Subcutaneous abdominal adipose tissue (tissue), 5 donors: ENCODE measurements at regions not wholly inside any gene's neighbourhood (a gene's known extent, or its start where the extent isn't known, plus 50 kb on each side); places are given as distances from the start of the nearest gene placed in this dataset.

Experiments
- H3K27ac ChIP-seq: one replicate; pipeline ENCODE4 v1.7.0; 2013; ENCODE audit warnings: low read depth, mild to moderate bottlenecking, inconsistent platforms, low read length, moderate library complexity
- H3K27me3 ChIP-seq, 5 donors: one replicate each; pipeline ENCODE4 v1.7.0; 2013; ENCODE audit warnings: low read length in 5 of 5, inconsistent platforms in 1 of 5; ENCODE audit not compliant: control insufficient read depth in 5 of 5, insufficient read depth in 4 of 5
- H3K36me3 ChIP-seq, 5 donors: one replicate each; pipeline ENCODE4 v1.7.0; 2013; ENCODE audit warnings: low read length in 5 of 5; ENCODE audit not compliant: control insufficient read depth in 5 of 5, insufficient read depth in 5 of 5
- H3K4me1 ChIP-seq, 5 donors: one replicate each; pipeline ENCODE4 v1.7.0; 2013; ENCODE audit warnings: low read length in 5 of 5, mild to moderate bottlenecking in 3 of 5, moderate library complexity in 1 of 5; ENCODE audit not compliant: control insufficient read depth in 5 of 5, insufficient read depth in 5 of 5
- H3K4me3 ChIP-seq, 5 donors: one replicate each; pipeline ENCODE4 v1.7.0; 2013; ENCODE audit warnings: low read length in 5 of 5, low read depth in 1 of 5
- H3K9ac ChIP-seq, 5 donors: one replicate each; pipeline ENCODE4 v1.7.0; 2013; ENCODE audit warnings: low read length in 5 of 5, mild to moderate bottlenecking in 4 of 5, moderate library complexity in 3 of 5
- H3K9me3 ChIP-seq, 5 donors: one replicate each; pipeline ENCODE4 v1.7.0; 2013; ENCODE audit warnings: low read length in 5 of 5; ENCODE audit not compliant: control insufficient read depth in 5 of 5
- donor health status: healthy.
- donor health status: healthy.
- donor health status: healthy.
- donor health status: healthy.
- donor health status: healthy.

- no peak overlapping the region for H3K4me3 ChIP-seq
- no peaks in the 10 kb centered on the region for H3K27me3 ChIP-seq
- no peaks in the 10 kb centered on the region for H3K9me3 ChIP-seq
- H3K36me3 ChIP-seq = no peaks in the 10 kb centered on the region
- no peak overlapping the region for H3K9ac ChIP-seq
- H3K4me1 ChIP-seq = peaks cover 4 to 22% (median 14%) of the 10 kb centered on the region in 5 donors
- H3K27ac ChIP-seq = no peak overlapping the region
Observed at GRCh38 chr6:4464638-4465037, 311.6 kb upstream of the CDYL start.

DNA sequence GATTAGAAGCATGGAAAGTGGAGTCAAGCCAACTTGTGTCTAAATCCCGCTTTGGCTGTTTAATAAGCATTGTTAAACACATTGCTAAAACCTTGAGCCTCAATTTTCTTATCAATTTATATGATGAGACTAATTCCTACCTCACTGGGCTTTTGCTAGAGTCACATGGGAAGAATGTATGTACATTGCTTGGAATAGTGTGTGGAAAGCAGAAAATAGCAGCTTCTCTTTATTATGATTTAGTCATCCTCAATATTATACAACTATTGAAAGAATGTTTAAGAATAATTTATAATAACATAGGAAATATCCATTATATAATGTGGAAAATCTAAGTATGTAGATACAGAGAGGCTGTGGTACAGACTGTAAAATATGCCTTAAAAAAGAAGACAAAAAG is 313.0 kb upstream of the CDYL start:
- Histone ChIP-seq H3K27me3 (no peaks in the 10 kb centered on the region), H3K9me3 (no peaks in the 10 kb centered on the region), H3K36me3 (no peaks in the 10 kb centered on the region), H3K27ac (no peak overlapping the region), H3K9ac (no peak overlapping the region), H3K4me3 (no peak overlapping the region), H3K4me1 (peaks cover 4 to 27% (median 20%) of the 10 kb centered on the region in 5 donors)

GRCh38 chr6:4460586-4461475 is 315.4 kb upstream of the CDYL start:
- Histone ChIP-seq H3K9ac (peak overlapping the region in 2 of 5 donors; percentile 3 to 27), H3K36me3 (no peaks in the 10 kb centered on the region), H3K27ac (peak overlapping the region; percentile 75), H3K27me3 (no peaks in the 10 kb centered on the region), H3K4me3 (peak overlapping the region; percentile 8 to 64 (median 25)), H3K4me1 (peaks cover 4 to 23% (median 17%) of the 10 kb centered on the region in 5 donors), H3K9me3 (peaks cover 0 to 4% (median 0%) of the 10 kb centered on the region in 5 donors)

GRCh38 chr6:4459996-4460395 is 316.2 kb upstream of the CDYL start:
- Histone ChIP-seq H3K9ac (peak overlapping the region in 2 of 5 donors; percentile 3 to 27), H3K9me3 (peaks cover 0 to 5% (median 0%) of the 10 kb centered on the region in 5 donors), H3K36me3 (no peaks in the 10 kb centered on the region), H3K27ac (peak overlapping the region; percentile 75), H3K27me3 (no peaks in the 10 kb centered on the region), H3K4me3 (no peak overlapping the region), H3K4me1 (peaks cover 4 to 23% (median 17%) of the 10 kb centered on the region in 5 donors)

DNA sequence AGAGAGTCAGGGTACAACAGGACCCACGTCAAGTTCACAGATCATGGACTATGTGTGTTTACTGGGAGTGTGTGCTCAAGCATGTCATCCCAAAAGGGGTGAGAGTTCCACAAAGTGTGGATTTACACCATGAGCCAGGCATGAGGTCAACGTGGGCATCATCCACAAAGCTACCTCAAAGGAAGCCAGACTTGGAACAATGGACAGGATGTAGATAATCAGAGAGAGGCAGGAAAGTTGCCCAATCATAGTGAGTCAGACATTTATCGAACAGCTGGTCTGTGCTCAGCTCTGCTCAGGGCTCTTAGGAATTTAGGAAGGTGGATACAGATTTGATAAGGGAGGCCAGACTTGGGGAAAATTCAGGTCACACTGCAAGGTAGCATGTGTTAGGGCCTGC is 317.2 kb upstream of the CDYL start:
- Histone ChIP-seq H3K4me1 (peaks cover 4 to 23% (median 17%) of the 10 kb centered on the region in 5 donors), H3K9ac (no peak overlapping the region), H3K27ac (no peak overlapping the region), H3K9me3 (peaks cover 0 to 5% (median 0%) of the 10 kb centered on the region in 5 donors), H3K27me3 (no peaks in the 10 kb centered on the region), H3K36me3 (no peaks in the 10 kb centered on the region), H3K4me3 (no peak overlapping the region)

GRCh38 chr6:4451718-4452117 is 316.3 kb upstream of the ECI2 start:
- H3K9ac ChIP-seq = no peak overlapping the region
- no peak overlapping the region for H3K27ac ChIP-seq
- no peaks in the 10 kb centered on the region for H3K36me3 ChIP-seq
- peaks cover 0 to 12% (median 7%) of the 10 kb centered on the region in 5 donors for H3K9me3 ChIP-seq
- H3K4me3 ChIP-seq = no peak overlapping the region
- peaks cover 0 to 10% (median 7%) of the 10 kb centered on the region in 5 donors for H3K4me1 ChIP-seq
- no peaks in the 10 kb centered on the region for H3K27me3 ChIP-seq

DNA sequence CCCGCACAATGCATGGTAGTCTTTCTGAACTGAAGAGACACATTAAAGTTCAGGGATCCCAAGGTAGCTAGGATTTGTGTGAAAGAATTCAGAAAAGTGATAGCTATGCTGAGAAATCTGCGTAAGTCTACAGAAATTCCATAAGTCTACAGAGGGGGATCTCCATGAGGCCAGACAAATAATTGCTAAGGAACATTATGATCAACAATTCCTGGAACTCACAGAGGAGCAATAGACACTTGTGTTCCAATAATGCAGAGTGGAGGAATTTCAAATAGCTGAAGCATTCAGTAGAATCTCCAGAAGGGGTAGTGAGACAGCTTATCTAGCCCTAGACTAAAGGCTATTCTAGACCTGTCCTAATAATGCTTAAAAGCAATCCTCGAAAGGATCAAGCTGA is 315.7 kb upstream of the ECI2 start:
- Histone ChIP-seq H3K36me3 (no peaks in the 10 kb centered on the region), H3K27ac (no peak overlapping the region), H3K4me1 (peaks cover 0 to 13% (median 8%) of the 10 kb centered on the region in 5 donors), H3K27me3 (no peaks in the 10 kb centered on the region), H3K4me3 (no peak overlapping the region), H3K9me3 (peaks cover 0 to 12% (median 7%) of the 10 kb centered on the region in 5 donors), H3K9ac (no peak overlapping the region)

DNA sequence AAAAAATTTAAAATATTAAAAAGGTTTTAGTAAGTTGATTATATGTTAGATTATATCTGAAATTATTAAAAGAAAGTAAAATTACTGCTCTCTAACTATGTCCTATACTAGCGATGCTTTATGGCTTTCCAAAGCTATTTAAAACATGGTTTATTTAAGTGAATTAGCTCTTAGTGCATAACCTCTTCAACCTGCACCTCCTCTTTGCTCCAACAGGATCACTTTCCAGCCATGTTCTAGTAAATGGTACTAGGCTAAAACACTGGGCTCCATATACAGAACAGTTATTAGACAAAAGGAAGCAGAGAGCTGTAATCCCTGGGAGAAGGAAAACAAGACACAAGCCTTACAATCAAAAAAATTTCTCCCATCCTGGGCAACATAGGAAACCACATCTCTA is 314.9 kb upstream of the ECI2 start:
- Histone ChIP-seq H3K4me1 (peaks cover 0 to 13% (median 8%) of the 10 kb centered on the region in 5 donors), H3K9me3 (peaks cover 0 to 12% (median 4%) of the 10 kb centered on the region in 5 donors), H3K36me3 (no peaks in the 10 kb centered on the region), H3K27me3 (no peaks in the 10 kb centered on the region), H3K9ac (no peak overlapping the region), H3K4me3 (no peak overlapping the region), H3K27ac (no peak overlapping the region)

DNA sequence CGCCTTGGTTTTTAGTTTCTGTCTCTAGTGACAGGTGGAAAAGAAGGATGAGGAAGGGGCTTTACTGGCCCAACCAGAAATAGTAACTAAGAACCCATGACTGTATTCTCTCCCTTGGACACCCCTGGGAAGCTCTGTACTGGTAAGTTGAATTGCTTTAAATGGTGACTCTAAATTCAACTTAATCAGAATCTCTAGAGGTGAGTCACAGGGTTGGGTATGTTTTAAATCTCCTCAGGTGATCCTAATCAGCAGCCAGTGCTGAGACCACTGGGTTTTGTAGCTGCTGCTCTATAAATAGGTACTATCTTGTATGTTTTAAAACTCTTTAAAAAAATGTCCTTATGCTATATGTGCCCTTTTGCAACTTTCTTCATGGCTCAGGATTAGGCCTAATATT is 314.0 kb upstream of the ECI2 start:
- peaks cover 0 to 12% (median 4%) of the 10 kb centered on the region in 5 donors for H3K9me3 ChIP-seq
- H3K4me1 ChIP-seq = peaks cover 0 to 13% (median 8%) of the 10 kb centered on the region in 5 donors
- H3K9ac ChIP-seq = no peak overlapping the region
- H3K36me3 ChIP-seq = no peaks in the 10 kb centered on the region
- H3K27me3 ChIP-seq = no peaks in the 10 kb centered on the region
- H3K4me3 ChIP-seq = no peak overlapping the region
- H3K27ac ChIP-seq = no peak overlapping the region

DNA sequence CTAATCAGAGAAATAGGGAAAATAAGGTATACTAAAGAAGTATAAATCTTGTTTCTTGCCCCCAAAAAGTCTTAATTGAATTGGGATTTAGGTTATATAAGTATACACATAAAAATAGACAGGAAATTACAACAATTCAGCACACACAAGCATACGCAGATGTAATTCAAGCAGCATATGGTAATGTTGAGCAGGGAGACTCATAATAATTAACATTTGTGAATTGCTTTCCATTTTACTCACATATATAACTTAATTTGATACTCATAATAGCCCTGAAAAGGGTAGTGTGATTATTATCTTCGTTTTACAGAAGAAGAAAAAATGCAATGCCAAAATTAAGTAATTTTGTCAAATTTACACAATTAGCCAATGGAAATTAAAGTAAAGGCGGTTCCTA is 313.5 kb upstream of the ECI2 start:
- H3K4me1 ChIP-seq = peaks cover 0 to 13% (median 8%) of the 10 kb centered on the region in 5 donors
- no peaks in the 10 kb centered on the region for H3K36me3 ChIP-seq
- no peak overlapping the region for H3K4me3 ChIP-seq
- H3K9me3 ChIP-seq = peaks cover 0 to 12% (median 4%) of the 10 kb centered on the region in 5 donors
- no peak overlapping the region for H3K27ac ChIP-seq
- no peaks in the 10 kb centered on the region for H3K27me3 ChIP-seq
- no peak overlapping the region for H3K9ac ChIP-seq
